ENCODE measurements at regions not wholly inside any gene's neighbourhood (a gene's known extent, or its start where the extent isn't known, plus 50 kb on each side); places are given as distances from the start of the nearest gene placed in this dataset.

GRCh38 chr20:6515261-6515660 is 252.2 kb upstream of the BMP2 start:
- no peak for TF ChIP-seq CTCF (IDR thresholded peaks at IDR 0.05; ENCODE audit: poor library complexity, severe bottlenecking)
- no peak for TF ChIP-seq EP300 (conservative IDR thresholded peaks at IDR 0.05; ENCODE audit: poor library complexity, severe bottlenecking)
